Endothelial cell of umbilical vein (primary cell): ENCODE measurements at regions not wholly inside any gene's neighbourhood (a gene's known extent, or its start where the extent isn't known, plus 50 kb on each side); places are given as distances from the start of the nearest gene placed in this dataset.
"Not testable (repeated sequence)": the region's sequence is repeated elsewhere in the genome, so short reads cannot be mapped to it uniquely, and the experiment has no call there.

ENCODE experiments used
- BruUV-seq: library from RNA; stranded (reverse); fragments of 400-500 nt; replicated peaks from 2 replicates; lab custom pipeline; 2021; lab: Mats Ljungman, UMichigan
- CTCF ChIA-PET: fragments of 300-600, 350-600 bp; sonication (Branson Sonifier 250); formaldehyde crosslinking; loops from one replicate; lab custom pipeline; 2021; ENCODE audit warnings: antibody characterized with exemption, inconsistent platforms; lab: Charles Lee
- POLR2A ChIA-PET: fragments of 300-600, 350-600 bp; sonication (Branson Sonifier 250); formaldehyde crosslinking; loops from one replicate; lab custom pipeline; 2021; ENCODE audit warnings: antibody characterized with exemption, inconsistent platforms; lab: Charles Lee
- DNase-seq: peaks from one replicate; pipeline ENCODE4 v3.0.0-alpha.2; 2011; ENCODE audit warnings: low read depth, low spot score
- FAIRE-seq: peaks from 2 replicates; lab custom pipeline; 2011; peaks lifted over from hg19 to GRCh38; lab: Jason Lieb, UNC
- H2AFZ ChIP-seq: 2 replicates; pipeline ENCODE4 v1.6.0; 2012; ENCODE audit warnings: low read depth, low read length, control low read depth, inconsistent platforms
- H3K27ac ChIP-seq: 2 replicates; pipeline ENCODE4 v1.5.1; 2011; ENCODE audit warnings: low read depth, mild to moderate bottlenecking, control low read depth, low read length, moderate library complexity; ENCODE audit not compliant: insufficient read depth
- H3K27me3 ChIP-seq, 2 experiments: 2 replicates each; pipeline versions ENCODE4 v1.6.0 to v1.6.1; 2011; ENCODE audit warnings: low read length in 2 of 2, mixed read lengths in 1 of 2; ENCODE audit not compliant: control insufficient read depth in 2 of 2, insufficient read depth in 2 of 2
- H3K36me3 ChIP-seq, 2 experiments: 2 replicates in 1 of 2; 3 replicates in 1 of 2; pipeline ENCODE4 v1.5.1; 2011; ENCODE audit warnings: low read length in 2 of 2, mild to moderate bottlenecking in 1 of 2, moderate library complexity in 1 of 2; ENCODE audit not compliant: control insufficient read depth in 2 of 2, insufficient read depth in 2 of 2; ENCODE audit errors: extremely low read depth in 1 of 2
- H3K4me1 ChIP-seq: 3 replicates; pipeline ENCODE4 v1.5.1; 2011; ENCODE audit warnings: mild to moderate bottlenecking, low read length; ENCODE audit not compliant: control insufficient read depth, insufficient read depth; ENCODE audit errors: extremely low read depth
- H3K4me2 ChIP-seq: 2 replicates; pipeline ENCODE4 v1.6.1; 2011; ENCODE audit warnings: low read length, control low read depth, mixed read lengths; ENCODE audit not compliant: insufficient read depth
- H3K4me3 ChIP-seq, 3 experiments: fragments of 200-600 bp in 1 of 3; sonication (generic), shearing (Covaris generic) in 1 of 3; replicated peaks in 1 of 3; 2 replicates each; pipeline ENCODE4 v1.5.1; 2011 to 2016; ENCODE audit warnings: control low read depth in 3 of 3, low read length in 3 of 3, mild to moderate bottlenecking in 2 of 3, inconsistent platforms in 1 of 3, low read depth in 1 of 3, moderate library complexity in 1 of 3; ENCODE audit not compliant: insufficient read depth in 1 of 3
- H3K79me2 ChIP-seq: 2 replicates; pipeline ENCODE4 v1.6.0; 2012; ENCODE audit warnings: low read length, inconsistent platforms; ENCODE audit not compliant: control insufficient read depth, insufficient read depth
- H3K9ac ChIP-seq: replicated peaks from 2 replicates; pipeline ENCODE3; 2011; ENCODE audit warnings: low read length, control low read depth; ENCODE audit not compliant: insufficient read depth; ENCODE audit errors: extremely low read depth
- H3K9me1 ChIP-seq: replicated peaks from 3 replicates; pipeline ENCODE4 v1.6.0; 2011; ENCODE audit warnings: mild to moderate bottlenecking, low read length; ENCODE audit not compliant: control insufficient read depth, insufficient read depth; ENCODE audit errors: extremely low read depth
- H3K9me3 ChIP-seq: replicated peaks from 2 replicates; pipeline ENCODE4 v1.5.1; 2012; ENCODE audit warnings: low read length, inconsistent platforms; ENCODE audit not compliant: control insufficient read depth, insufficient read depth
- H4K20me1 ChIP-seq: replicated peaks from 2 replicates; pipeline ENCODE3; 2011; ENCODE audit warnings: mild to moderate bottlenecking, low read length; ENCODE audit not compliant: control insufficient read depth, insufficient read depth; ENCODE audit errors: extremely low read depth
- EZH2 ChIP-seq: IDR thresholded peaks from 2 replicates; pipeline ENCODE4 v1.6.1; 2012; ENCODE audit warnings: borderline replicate concordance, low read depth, mild to moderate bottlenecking, moderate library complexity, low read length, inconsistent platforms; ENCODE audit not compliant: severe bottlenecking
- FOS ChIP-seq: IDR thresholded peaks from 2 replicates; pipeline ENCODE4 v1.6.1; 2011; ENCODE audit warnings: mild to moderate bottlenecking, low read length, moderate library complexity, borderline replicate concordance; ENCODE audit not compliant: insufficient read depth
- GATA2 ChIP-seq: IDR thresholded peaks from 2 replicates; pipeline ENCODE4 v1.7.0; 2011; ENCODE audit warnings: low read depth, mild to moderate bottlenecking, moderate library complexity, mixed read lengths, low read length; ENCODE audit not compliant: insufficient read length, insufficient read depth
- JUN ChIP-seq: IDR thresholded peaks from 2 replicates; pipeline ENCODE4 v1.6.1; 2011; ENCODE audit warnings: borderline replicate concordance, low read depth; ENCODE audit not compliant: insufficient read length, insufficient read depth
- MYC ChIP-seq: IDR thresholded peaks from one replicate; pipeline ENCODE4 v1.6.1; 2011; ENCODE audit warnings: mild to moderate bottlenecking, low read depth, low read length
- POLR2A ChIP-seq: IDR thresholded peaks from 2 replicates; pipeline ENCODE4 v1.6.1; 2012; ENCODE audit warnings: low read depth, mild to moderate bottlenecking, control low read depth, low read length
- POLR2AphosphoS5 ChIP-seq: IDR thresholded peaks from 2 replicates; pipeline ENCODE4 v1.6.1; 2012; ENCODE audit warnings: low read depth, mild to moderate bottlenecking, control low read depth, low read length, moderate library complexity; ENCODE audit not compliant: insufficient read depth
- dilution Hi-C: fragments of 300-500 bp; cut with MboI; formaldehyde crosslinking; loops from one replicate; pipeline ENCODE4 v1.15.0; 2019; ENCODE audit warnings: low sequenced_read_pairs; ENCODE audit not compliant: extremely low pct_ligation_motif_present
- intact Hi-C: fragments of 100-400 bp; cut with micrococcal nuclease; formaldehyde crosslinking; loops from one replicate; pipeline ENCODE4 v1.10.0; 2022
- TF ChIP-seq, protein P1 (sequence below): IDR thresholded peaks from 2 replicates; pipeline ENCODE4 v1.6.1; 2011; ENCODE audit not compliant: insufficient read depth, insufficient read length
- TF ChIP-seq, protein P2 (sequence below), 2 donors: IDR thresholded peaks; 1 replicate in 1 of 2; 2 replicates in 1 of 2; pipeline ENCODE4 v1.5.1; 2011; ENCODE audit warnings: low read length in 2 of 2, mild to moderate bottlenecking in 2 of 2, moderate library complexity in 2 of 2, control low read depth in 1 of 2, inconsistent platforms in 1 of 2, low read depth in 1 of 2; ENCODE audit not compliant: insufficient read depth in 1 of 2; ENCODE audit errors: extremely low read depth in 1 of 2

DNA sequence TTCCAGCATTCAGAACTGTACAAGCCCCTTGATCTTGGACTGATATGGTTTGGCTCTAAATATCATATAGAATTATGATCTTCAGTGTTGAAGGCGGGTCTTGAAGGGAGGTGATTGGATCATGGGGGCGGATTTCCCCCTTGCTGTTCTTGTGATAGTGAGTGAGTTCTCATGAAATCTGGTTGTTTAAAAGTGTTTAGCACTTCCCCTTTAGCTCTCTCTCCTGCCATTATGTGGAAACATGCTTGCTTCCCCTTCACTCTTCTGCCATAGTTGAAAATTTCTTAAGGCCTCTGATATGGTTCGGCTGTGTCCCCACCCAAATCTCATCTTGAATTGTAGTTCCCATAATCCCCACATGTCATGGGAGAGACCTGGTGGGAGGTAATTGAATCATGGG lies 305.3 kb upstream of the CYRIA start:
- intact Hi-C loops, DNase-seq, POLR2A ChIA-PET: not testable (repeated sequence)

DNA sequence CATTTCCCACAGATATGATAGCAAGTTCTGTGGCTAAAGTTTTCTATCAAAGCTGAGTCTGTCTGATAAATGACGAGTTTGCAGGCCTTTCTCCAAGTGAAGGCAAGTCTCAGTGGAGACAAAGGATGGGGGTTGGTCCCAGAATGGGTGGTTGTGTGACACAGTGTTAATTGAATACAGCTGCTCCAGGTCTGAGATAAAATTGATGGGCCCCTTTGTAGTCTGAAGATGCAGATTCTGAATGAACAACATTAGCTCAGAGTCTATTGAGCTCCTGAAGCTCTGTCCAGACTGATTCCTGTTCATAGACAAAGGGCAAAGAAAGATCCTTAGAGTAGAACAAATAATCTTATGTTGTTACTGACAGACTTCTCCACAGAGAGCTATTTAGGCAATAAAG lies 296.9 kb upstream of the CYRIA start:
- H3K4me1 ChIP-seq, result no peaks in the 10 kb centered on the region
- H3K9ac ChIP-seq, result no peak overlapping the region
- no peaks in the 10 kb centered on the region for H3K79me2 ChIP-seq
- no peak overlapping the region for H3K4me3 ChIP-seq
- no peaks in the 10 kb centered on the region for H3K9me1 ChIP-seq
- no peaks in the 10 kb centered on the region for H3K27me3 ChIP-seq
- no TSS peak for BruUV-seq
- TF ChIP-seq GATA2 (no peak), MYC (no peak), EZH2 (no peak), POLR2A (no peak), POLR2AphosphoS5 (no peak), FOS (no peak), JUN (no peak)
- TF ChIP-seq, protein P1, sequence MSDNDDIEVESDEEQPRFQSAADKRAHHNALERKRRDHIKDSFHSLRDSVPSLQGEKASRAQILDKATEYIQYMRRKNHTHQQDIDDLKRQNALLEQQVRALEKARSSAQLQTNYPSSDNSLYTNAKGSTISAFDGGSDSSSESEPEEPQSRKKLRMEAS, result no peak
- TF ChIP-seq, protein P2, sequence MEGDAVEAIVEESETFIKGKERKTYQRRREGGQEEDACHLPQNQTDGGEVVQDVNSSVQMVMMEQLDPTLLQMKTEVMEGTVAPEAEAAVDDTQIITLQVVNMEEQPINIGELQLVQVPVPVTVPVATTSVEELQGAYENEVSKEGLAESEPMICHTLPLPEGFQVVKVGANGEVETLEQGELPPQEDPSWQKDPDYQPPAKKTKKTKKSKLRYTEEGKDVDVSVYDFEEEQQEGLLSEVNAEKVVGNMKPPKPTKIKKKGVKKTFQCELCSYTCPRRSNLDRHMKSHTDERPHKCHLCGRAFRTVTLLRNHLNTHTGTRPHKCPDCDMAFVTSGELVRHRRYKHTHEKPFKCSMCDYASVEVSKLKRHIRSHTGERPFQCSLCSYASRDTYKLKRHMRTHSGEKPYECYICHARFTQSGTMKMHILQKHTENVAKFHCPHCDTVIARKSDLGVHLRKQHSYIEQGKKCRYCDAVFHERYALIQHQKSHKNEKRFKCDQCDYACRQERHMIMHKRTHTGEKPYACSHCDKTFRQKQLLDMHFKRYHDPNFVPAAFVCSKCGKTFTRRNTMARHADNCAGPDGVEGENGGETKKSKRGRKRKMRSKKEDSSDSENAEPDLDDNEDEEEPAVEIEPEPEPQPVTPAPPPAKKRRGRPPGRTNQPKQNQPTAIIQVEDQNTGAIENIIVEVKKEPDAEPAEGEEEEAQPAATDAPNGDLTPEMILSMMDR (IDR thresholded peaks at IDR 0.05; ENCODE audit: extremely low read depth in 1 of 2, insufficient read depth in 1 of 2, low read depth in 1 of 2, low read length in 2 of 2), result no peak
- H3K9me3 ChIP-seq, result peaks cover 2% of the 10 kb centered on the region
- H3K27ac ChIP-seq, result no peak overlapping the region
- intact Hi-C loops, result no loop called here
- no peak overlapping the region for H2AFZ ChIP-seq
- FAIRE-seq (no peak), DNase-seq (no peak)
- H4K20me1 ChIP-seq, result no peaks in the 10 kb centered on the region
- CTCF ChIA-PET, result no interaction called here
- dilution Hi-C loops, result no loop called here
- no peak overlapping the region for H3K4me2 ChIP-seq
- POLR2A ChIA-PET, result no interaction called here
- H3K36me3 ChIP-seq, result no peaks in the 10 kb centered on the region

More for the DNA sequence above, 305.3 kb upstream of the CYRIA start:
- H3K79me2 ChIP-seq, H3K4me3 ChIP-seq, H3K27ac ChIP-seq, FAIRE-seq, H3K9me1 ChIP-seq, CTCF ChIA-PET, H3K9me3 ChIP-seq, H3K36me3 ChIP-seq, H3K4me1 ChIP-seq, H3K9ac ChIP-seq, H4K20me1 ChIP-seq, H3K4me2 ChIP-seq, dilution Hi-C loops, H2AFZ ChIP-seq, BruUV-seq, H3K27me3 ChIP-seq: not testable (repeated sequence)
